COR-L47 (cell line): ENCODE measurements at regions not wholly inside any gene's neighbourhood (a gene's known extent, or its start where the extent isn't known, plus 50 kb on each side); places are given as distances from the start of the nearest gene placed in this dataset.
"Not testable (repeated sequence)": the region's sequence is repeated elsewhere in the genome, so short reads cannot be mapped to it uniquely, and the experiment has no call there.

ENCODE experiments used
- DNase-seq: peaks from one replicate; lab custom pipeline; 2025; lab: John Stamatoyannopoulos, UW

- DNase-seq: no peak
These were observed 83.9 kb upstream of the TMEM178A start for GRCh38 chr2:39581866-39582265.

GRCh38 chr2:39583213-39583612 lies 82.5 kb upstream of the TMEM178A start:
- no peak for DNase-seq

- DNase-seq: no peak
These were observed 81.9 kb upstream of the TMEM178A start for GRCh38 chr2:39583781-39584180.

GRCh38 chr2:39584283-39584965 lies 81.3 kb upstream of the TMEM178A start:
- no peak for DNase-seq

GRCh38 chr2:39585531-39585930 lies 80.2 kb upstream of the TMEM178A start:
- not testable (repeated sequence) for DNase-seq

GRCh38 chr2:39587168-39587567 lies 78.5 kb upstream of the TMEM178A start:
- no peak for DNase-seq

- no peak for DNase-seq
These were observed 78.1 kb upstream of the TMEM178A start for GRCh38 chr2:39587641-39588040.

GRCh38 chr2:39593439-39594393 lies 72.0 kb upstream of the TMEM178A start:
- DNase-seq: no peak

- DNase-seq: no peak
These were observed 70.6 kb upstream of the TMEM178A start for GRCh38 chr2:39595116-39595515.

GRCh38 chr2:39597314-39597713 lies 68.4 kb upstream of the TMEM178A start:
- no peak for DNase-seq

- DNase-seq: no peak
These were observed 63.1 kb upstream of the TMEM178A start for GRCh38 chr2:39602616-39603015.

GRCh38 chr2:39603436-39603835 lies 62.3 kb upstream of the TMEM178A start:
- no peak for DNase-seq

- DNase-seq: no peak
These were observed 60.9 kb upstream of the TMEM178A start for GRCh38 chr2:39604866-39605265.

- DNase-seq: no peak
These were observed 59.1 kb upstream of the TMEM178A start for GRCh38 chr2:39606585-39606984.

GRCh38 chr2:39607538-39608262 lies 58.0 kb upstream of the TMEM178A start:
- no peak for DNase-seq

- DNase-seq: no peak
These were observed 57.5 kb upstream of the TMEM178A start for GRCh38 chr2:39608263-39608575.

- DNase-seq: no peak
These were observed 56.9 kb upstream of the TMEM178A start for GRCh38 chr2:39608686-39609441.

GRCh38 chr2:39609917-39610316 lies 55.8 kb upstream of the TMEM178A start:
- no peak for DNase-seq

- DNase-seq: no peak
These were observed 50.0 kb upstream of the TMEM178A start for GRCh38 chr2:39615675-39616074.
